NT2/D1 (cell line): ENCODE measurements at regions not wholly inside any gene's neighbourhood (a gene's known extent, or its start where the extent isn't known, plus 50 kb on each side); places are given as distances from the start of the nearest gene placed in this dataset.

Source experiments
- YY1 ChIP-seq: IDR thresholded peaks from 2 replicates; pipeline ENCODE4 v1.6.1; 2011; ENCODE audit not compliant: insufficient read length, insufficient read depth
- ZNF274 ChIP-seq: IDR thresholded peaks from 2 replicates; pipeline ENCODE4 v1.6.1; 2011; ENCODE audit warnings: mild to moderate bottlenecking, low read depth, low read length

DNA sequence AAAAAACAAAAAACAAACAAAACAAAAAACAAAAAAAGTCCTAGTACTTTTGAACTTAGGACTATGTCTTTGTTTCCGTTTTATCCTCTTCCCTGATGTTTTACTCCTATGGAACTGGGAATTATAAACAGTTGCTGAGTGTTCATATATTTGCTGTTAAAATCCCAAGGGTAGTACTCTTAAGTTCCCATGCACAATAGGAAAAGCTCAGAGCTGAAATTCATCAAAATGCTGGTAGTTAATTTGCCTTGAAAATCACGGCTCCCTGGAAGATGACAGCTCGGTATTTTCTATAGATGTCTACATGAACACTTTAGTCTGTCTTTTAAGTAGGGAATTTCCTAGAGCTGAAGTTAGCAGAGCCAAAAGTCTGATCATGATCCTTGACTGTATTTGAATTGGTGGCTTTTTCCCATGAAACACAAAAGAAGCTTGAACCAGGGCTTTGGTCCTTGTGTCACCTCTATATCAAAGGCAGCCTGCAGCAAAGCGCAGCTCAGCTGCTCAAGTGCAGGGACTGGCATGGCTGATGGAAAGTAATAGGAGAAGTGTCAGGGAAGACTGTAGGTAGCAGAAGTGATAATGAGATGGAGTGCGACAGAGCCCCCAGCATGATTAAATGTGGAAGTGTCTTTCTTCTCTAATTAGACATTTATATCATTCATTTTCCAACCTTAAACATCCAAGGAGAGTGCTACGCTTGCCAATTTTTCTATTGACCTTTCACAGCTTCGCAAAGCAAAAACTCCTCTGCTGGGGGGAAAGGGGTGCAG lies 310.9 kb downstream of the TRIM36 start:
- no peak for TF ChIP-seq YY1
- TF ChIP-seq ZNF274, result no peak
